GM18508 (cell line): ENCODE measurements at regions not wholly inside any gene's neighbourhood (a gene's known extent, or its start where the extent isn't known, plus 50 kb on each side); places are given as distances from the start of the nearest gene placed in this dataset.
A peak's percentile ranks its signal among the peaks of the same experiment; 100 is the strongest.
"Not testable (repeated sequence)": the region's sequence is repeated elsewhere in the genome, so short reads cannot be mapped to it uniquely, and the experiment has no call there.

Experiments
- ATAC-seq: cut with Tn5 transposase; IDR thresholded peaks from one replicate; pipeline ENCODE4 v1.9.1; 2021; ENCODE audit warnings: moderate number of reproducible peaks; ENCODE audit not compliant: insufficient read depth, unreplicated experiment

DNA sequence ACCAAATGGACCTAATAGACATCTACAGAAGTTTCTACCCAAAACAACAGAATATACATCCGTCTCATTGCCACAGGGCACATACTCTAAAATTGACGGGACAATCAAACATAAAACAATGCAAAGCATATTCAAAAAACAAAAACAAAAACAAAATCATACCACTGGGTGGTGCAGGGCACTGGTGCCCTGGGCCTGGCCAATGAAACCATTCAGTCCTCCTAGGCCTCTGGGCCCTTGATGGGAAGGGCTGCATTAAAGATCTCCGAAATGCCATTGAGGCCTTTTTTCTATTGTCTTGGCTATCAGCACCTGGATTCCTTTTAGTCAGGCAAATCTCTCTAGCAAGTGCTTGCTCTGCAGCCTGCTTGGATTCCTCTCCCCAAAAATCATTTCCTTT lies 213.9 kb upstream of the ZCCHC13 start:
- ATAC-seq: no peak

DNA sequence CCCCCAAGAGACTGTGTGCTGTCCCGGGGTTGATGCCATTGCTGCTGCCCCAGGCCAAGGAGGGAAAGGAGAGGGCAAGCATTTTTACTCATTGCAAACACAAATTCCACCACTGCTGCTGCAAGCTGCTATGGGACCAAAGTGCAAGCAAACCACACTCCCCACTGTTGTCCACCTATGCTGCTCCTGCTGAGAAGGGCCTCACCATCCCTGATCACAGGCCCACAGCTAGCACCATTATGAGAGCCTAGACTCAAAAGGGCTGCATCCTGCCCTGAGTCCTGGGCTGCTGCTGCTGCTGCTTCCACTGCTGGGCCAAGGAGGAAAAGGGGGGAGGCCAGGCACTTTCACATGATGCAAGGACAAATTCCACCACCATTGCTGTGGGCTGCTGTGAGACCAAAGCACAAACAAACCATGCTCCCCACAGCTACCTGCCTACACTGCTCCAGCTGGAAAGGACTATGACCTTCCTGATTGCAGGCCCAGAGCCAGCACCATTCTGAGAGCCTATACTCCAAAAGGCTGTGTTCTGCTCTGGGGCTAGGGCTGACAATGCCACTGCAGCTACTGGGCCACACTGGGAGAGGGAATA lies 218.2 kb upstream of the ZCCHC13 start:
- ATAC-seq: no peak

DNA sequence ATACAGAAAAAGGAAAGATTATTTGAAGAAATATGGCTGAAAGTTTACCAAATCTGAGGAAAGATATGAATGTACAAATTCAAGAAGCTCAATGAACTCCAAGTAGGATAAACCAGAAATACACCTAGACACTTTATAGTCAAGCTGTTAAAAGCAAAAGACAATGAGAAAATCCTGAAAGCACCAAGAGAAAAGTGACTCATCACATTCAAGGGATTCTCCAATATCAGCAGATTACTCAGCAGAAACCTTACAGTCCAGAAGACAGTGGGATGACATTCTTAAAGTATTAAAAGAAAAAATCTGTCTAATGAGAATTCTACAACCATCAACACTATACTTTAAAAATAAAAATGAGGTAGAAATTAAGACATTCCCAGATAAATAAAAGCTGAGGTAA lies 223.8 kb upstream of the ZCCHC13 start:
- ATAC-seq: no peak

DNA sequence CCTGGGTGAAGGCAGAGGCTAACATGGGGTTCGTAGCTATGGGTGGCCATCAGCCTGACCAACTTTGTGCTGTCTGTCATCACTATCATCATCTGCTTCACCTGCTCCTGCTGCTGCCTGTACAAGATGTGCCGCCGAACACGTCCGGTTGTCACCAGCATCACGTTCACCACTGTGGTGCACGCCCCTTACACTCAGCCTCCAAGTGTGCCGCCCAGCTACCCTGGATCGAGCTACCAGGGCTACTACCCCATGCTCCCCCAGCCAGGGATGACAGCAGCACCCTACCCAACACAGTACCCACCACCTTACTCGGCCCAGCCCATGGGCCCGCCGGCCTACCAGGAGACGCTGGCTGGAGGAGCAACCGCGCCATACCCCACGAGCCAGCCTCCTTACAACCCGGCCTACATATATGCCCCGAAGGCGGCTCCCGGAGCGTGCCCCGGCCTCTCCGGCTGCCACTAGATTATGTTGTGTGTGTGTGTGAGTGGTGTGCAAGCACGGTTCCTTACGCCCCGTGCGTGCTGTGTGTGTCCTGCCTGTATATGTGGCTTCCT lies 213.4 kb upstream of the XIST start:
- no peak for ATAC-seq

DNA sequence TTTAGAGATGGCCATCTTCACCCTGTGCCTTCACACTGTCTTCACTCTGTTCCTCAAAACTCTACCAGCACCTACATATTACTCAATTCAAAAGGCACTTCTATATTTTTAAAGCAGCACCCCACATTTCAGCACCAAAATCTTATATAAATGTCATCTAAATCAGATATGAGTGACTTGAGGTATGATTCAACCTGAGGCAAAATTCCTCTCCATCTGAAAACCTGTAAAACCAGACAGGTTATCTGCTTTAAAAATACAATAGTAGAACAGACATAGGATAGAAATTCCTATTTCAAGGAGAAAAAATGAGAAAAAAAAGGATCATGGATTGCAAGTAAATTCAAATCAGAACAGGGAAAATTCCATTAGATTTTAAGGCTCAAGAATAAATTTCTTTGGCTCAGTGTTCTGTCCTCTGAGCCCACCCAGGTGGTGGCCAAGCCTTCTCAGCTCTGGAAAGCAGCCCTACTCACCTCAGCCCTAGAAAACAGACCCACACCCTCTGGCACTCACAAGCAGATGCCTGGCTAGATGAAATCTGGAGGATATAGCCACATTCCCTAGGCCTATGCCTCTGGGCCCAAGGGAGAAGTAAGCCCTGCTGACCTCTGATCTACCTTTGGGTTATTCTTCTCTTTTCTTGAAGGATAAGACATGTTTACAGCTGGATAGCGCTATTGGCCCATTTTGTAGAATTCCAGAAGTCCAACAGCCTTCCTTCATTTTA lies 211.1 kb upstream of the XIST start:
- no peak for ATAC-seq

DNA sequence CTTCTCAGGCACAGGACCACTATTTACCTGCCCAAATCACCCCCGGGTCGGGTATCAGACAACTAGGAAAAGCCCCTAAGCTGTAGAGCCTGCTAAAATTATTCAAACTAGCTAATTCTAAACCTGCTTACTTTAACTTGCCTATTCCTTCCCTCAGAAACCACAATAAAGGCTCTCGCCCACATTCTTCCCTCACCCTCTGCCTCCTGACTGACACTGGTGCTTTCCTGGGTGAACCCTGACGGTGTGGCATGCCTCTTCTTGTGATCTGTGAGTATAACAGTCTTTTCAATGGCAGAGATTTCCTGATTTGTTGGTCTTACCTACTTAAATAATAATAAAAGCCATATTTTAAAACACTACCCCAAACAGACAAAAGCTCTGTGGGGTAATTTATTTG lies 209.4 kb upstream of the XIST start:
- no peak for ATAC-seq

DNA sequence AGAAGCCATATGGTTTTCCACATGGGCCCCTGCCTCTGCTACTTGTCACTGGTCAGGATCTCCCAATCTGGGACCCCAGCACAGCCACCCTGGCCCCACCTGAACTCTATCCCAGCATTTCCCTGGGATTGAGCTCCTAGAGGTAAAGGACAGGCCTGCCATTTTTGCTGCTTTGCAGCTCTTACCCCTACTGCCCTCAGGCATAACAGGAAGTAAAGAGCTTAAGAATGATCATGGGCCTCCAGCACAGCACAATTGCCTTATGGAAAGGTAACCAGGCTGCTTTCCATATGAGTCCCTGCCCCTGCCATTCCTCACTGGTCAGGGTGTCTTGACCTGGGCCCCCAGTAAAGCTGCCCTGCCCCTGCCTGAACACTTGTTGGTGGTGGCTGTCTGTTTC lies 196.6 kb upstream of the XIST start:
- no peak for ATAC-seq

DNA sequence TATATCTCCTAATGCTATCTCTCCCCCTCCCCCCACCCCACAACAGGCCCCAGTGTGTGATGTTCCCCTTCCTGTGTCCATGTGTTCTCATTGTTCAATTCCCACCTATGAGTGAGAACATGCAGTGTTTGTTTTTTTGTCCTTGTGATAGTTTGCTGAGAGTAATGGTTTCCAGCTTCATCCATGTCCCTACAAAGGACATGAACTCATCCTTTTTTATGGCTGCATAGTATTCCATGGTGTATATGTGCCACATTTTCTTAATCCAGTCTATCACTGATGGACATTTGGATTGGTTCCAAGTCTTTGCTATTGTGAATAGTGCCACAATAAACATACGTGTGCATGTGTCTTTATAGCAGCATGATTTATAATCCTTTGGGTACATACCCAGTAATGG lies 181.6 kb upstream of the XIST start:
- ATAC-seq: not testable (repeated sequence)

DNA sequence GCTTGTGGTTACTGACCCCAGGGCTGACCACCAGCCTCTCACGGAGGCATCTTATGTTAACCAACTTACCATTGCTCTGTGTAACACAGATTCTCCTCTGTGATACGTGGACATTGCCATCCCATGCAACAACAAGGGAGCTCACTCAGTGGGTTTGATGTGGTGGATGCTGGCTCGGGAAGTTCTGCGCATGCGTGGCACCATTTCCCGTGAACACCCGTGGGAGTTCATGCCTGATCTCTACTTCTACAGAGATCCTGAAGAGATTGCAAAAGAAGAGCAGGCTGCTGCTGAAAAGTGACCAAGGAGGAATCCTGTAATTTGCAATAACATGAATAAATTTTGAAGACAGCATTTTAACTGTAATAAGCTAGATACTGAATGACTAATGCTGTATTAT lies 179.0 kb upstream of the XIST start:
- not testable (repeated sequence) for ATAC-seq

DNA sequence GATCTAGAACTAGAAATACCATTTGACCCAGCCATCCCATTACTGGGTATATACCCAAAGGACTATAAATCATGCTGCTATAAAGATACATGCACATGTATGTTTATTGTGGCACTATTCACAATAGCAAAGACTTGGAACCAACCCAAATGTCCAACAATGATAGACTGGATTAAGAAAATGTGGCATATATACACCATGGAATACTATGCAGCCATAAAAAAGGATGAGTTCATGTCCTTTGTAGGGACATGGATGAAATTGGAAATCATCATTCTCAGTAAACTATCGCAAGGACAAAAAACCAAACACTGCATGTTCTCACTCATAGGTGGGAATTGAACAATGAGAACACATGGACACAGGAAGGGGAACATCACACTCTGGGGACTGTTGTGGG lies 178.3 kb upstream of the XIST start:
- ATAC-seq: not testable (repeated sequence)

DNA sequence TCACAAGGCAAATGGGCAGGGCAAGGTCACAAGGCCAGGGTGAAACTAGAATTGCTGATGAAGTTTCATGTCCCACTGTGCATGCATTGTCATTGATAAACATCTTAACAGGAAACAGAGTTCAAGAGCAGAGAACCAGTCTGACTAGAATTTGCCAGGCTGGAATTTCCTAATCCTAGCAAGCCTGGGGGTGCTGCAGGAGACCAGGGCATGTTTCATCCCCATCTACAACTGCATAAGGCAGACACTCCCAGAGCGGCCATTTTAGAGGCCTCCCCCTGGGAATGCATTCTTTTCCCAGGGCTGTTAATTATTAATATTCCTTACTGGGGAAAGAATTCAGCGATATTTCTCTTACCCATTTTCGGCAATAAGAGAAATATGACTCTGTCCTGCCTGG lies 172.6 kb upstream of the XIST start:
- not testable (repeated sequence) for ATAC-seq

DNA sequence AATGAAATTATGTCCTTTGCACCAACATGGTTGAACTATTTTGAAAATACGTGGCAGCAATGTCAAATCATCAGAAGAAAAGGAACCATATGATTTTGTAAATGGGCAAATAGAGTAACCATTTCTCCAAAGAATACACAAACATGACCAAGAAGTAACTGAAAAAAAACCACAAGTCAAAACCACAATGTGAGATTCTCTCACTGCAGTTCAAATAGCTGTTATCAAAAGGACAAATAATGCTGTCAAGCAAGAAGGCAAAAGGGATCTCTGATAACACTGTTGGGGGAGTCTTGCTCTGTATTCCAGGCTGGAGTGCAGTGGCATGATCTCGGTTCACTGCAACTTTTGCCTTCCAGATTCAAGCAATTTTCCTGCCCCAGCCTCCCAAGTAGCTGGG lies 170.7 kb upstream of the XIST start:
- ATAC-seq: no peak

DNA sequence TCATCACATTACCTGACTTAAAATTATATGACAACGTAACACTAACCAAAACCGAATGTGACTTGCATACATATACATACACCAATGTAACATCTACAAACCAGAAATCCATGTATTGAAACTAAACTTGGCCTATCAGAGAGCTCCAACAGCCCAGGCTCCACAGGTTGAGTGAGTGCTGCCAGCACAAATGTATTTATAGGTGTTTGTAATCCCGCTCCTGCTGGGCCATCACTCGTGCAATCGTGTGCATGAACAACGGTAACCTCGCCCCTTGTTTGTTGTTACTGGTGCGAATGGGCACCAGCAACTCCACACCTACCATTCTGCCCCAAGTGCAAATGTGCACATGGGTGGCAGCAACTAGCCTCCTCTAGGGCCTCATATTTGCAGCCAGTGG lies 165.7 kb upstream of the XIST start:
- no peak for ATAC-seq

DNA sequence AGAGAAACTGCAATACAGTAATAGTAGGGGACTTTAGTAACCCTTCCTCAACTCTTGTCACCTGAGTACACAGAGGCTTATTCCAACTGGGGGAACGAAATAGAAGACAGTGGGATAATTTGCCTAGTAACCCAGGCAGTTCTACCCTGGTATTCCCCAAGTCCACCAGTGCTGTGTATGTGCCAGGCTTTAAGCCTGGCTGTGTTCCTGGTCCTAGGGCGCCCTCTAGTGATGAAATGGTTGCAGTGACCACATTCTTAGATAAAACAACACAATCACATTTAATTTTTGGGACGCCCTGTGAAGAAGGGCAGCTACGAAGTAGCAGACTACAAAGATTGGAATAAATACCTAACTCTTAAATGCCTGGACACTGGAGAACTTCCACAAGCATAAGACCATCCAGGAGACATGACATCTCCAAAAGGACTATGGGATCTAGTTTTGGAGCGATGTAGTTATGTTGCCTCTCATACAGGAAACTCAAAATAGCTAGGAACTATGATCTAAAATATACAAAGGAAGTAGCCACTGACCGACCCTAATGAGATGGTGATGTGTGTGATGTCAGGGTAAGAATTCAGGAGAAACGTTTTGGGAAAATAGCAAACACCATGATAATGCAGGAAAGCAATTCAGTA lies 163.0 kb upstream of the XIST start:
- peak; percentile 69 for ATAC-seq

DNA sequence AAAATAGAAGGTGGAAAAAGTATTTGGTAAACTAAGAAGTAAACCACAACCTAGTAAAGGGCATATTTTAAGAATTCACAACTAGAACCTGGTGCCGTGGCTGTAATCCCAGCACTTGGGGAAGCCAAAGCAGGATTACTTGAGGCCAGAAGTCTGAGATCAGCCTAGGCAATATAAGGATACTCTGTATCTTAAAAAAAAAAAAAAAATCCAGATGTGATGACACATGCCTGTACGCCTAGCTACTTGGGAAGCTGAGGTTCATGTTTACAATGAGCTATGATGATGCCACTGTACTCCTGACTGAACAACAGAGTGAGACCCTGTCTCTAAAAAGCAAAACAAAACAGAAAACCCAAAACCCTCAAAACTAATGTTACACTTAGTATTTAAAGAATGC lies 156.5 kb upstream of the XIST start:
- ATAC-seq: no peak

DNA sequence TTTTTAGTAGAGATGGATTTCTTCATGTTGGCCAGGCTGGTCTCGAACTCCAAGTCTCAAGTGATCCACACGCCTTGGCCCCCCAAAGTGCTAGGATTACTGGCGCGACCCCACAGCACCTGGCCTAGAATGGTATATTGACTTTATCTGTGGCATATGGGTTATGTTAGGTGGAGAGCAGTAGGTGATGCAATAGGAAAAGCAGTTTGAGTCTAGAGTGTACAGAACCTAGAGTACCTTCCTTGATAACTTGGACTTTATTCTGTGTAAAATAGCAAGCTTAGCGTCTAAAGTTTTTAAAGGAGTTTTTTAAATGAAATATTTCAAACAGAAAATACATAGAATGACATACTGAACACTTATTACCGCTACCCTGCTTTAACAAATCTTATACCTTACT lies 139.5 kb upstream of the XIST start:
- ATAC-seq: no peak

DNA sequence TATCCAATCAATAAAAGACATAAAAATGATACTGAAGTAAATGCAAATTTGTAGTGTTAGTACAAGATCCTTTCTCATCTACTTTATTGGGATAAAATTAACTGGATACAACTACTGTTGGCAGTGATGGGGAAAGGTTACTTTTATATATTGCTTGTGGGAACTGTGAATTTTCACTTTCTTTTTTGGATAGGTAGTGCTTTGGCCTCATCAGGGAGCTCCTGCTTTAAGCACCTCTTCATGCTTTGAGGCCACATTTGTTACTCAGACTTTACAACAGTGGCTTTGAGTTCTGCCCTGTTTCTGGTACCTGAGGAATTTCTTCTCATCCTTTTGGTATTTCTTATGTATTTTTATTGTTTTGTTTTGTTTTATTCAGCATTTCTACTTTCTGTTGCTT lies 134.7 kb upstream of the XIST start:
- no peak for ATAC-seq

DNA sequence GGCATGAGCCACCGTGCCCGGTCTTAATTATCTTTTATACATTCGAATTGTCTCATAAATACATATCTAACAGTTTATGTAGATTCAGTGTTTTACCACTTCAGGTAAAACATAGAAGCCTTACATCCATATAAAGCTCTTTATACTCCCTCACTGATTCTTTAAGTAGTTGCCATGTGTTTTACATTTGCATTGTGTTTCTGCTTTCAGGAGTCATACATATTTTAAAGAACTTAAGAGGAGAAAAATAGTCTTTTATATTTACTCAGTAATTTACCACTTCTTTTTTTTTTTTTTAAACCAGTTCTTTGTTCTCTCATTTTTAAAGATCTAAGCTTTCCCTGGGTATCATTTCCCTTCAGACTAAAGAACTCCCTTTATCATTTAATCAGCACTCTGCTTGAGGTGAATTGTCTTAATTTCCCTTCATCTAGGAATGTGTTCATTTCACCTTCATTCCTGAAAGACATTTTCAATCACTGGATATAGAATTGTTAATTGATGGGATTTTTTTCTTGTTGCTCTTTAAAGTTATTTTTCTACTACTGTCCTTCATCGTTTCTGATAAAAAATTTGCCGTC lies 127.1 kb upstream of the XIST start:
- no peak for ATAC-seq

DNA sequence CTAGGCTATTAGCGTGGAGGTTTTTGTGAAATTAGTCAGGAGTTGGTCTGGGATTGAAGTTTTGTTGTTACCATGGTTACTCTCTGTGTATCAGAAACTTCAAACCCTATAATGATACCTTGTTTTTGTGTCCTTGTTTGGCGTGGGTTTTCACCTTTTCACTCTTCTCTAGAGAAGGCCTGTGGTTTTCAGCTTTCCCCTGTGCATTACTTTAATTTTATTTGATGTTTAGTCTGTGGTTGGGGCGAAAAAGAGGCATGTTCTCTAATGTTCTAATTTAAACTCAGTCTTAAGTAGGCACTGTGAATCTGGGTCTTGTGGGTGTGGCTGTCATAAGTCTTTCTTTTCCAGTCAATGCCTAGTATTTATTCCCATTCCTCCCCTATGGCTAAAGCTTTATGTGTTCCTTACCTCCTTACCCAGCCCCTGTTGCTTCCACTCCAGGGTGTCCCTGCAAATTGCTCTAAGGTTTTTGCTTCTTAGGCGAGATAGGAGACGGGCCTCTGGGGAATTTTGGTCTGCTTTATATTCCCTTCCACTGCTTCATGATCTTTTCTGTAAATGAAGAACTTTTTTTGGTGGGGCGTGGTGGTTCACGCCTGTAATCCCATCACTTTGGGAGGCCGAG lies 125.1 kb upstream of the XIST start:
- ATAC-seq: peak; percentile 87

DNA sequence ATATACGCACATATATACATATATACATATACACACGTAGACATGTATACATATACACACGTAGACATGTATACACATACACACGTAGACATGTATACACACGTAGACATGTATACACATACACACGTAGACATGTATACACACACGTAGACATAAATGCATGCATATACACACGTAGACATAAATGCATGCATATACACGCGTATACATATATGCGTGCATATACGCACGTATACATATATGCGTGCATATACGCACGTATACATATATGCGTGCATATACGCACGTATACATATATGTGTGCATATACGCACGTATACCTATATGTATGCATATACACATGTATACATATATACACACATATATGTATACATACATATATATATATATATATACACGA lies 114.9 kb upstream of the XIST start:
- not testable (repeated sequence) for ATAC-seq

DNA sequence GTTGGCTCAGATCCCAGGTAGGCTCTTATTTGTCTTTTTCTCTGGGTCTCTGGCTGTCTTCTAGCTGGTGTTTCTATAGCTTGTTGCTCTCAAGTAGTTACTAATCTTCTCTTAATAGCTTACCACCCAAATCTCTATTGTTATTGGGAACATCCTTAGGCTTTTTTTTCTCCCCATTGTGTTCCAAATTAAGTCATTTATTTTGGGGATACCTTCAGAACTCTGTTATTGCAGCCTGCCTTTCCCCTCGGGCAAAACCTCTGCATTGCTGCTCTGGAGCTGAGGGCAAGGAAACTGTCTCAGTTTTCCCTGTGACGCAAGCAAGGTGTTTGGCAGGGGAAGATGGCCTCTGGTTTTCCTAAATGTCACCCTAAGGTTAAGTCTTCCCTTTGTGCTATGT lies 113.3 kb upstream of the XIST start:
- no peak for ATAC-seq
